Thoracic aorta (tissue), 2 donors: ENCODE measurements at regions not wholly inside any gene's neighbourhood (a gene's known extent, or its start where the extent isn't known, plus 50 kb on each side); places are given as distances from the start of the nearest gene placed in this dataset.

Experiments
- ATAC-seq: fragments of 150-250 bp; one replicate; pipeline ENCODE4 v1.8.0; 2017; ENCODE audit warnings: low read depth; ENCODE audit not compliant: insufficient number of reproducible peaks, low FRiP score
- DNase-seq: peaks from one replicate; pipeline ENCODE4 v3.0.0-alpha.2; 2020; ENCODE audit warnings: low spot score
- H3K27ac ChIP-seq, 2 donors: fragments of 200-600 bp; sonication (generic); 1 replicate in 1 of 2; 2 replicates in 1 of 2; pipeline ENCODE4 v1.5.1; 2016; ENCODE audit warnings: mild to moderate bottlenecking in 2 of 2, moderate library complexity in 2 of 2
- H3K27me3 ChIP-seq: fragments of 200-600 bp; sonication (generic); replicated peaks from 2 replicates; pipeline ENCODE4 v1.6.0; 2016; ENCODE audit warnings: mild to moderate bottlenecking; ENCODE audit not compliant: insufficient read depth
- H3K36me3 ChIP-seq: fragments of 200-600 bp; sonication (generic); one replicate; pipeline ENCODE4 v1.5.1; 2016
- H3K4me1 ChIP-seq, 2 donors: fragments of 200-600 bp; sonication (generic); 1 replicate in 1 of 2; 2 replicates in 1 of 2; pipeline versions ENCODE4 v1.5.1 to v1.6.0; 2016; ENCODE audit warnings: low read depth in 2 of 2, mild to moderate bottlenecking in 1 of 2; ENCODE audit not compliant: control insufficient read depth in 1 of 2
- H3K4me3 ChIP-seq: fragments of 200-600 bp; sonication (generic); 2 replicates; pipeline ENCODE4 v1.5.1; 2016; ENCODE audit warnings: mild to moderate bottlenecking
- H3K9me3 ChIP-seq: fragments of 200-600 bp; sonication (generic); 2 replicates; pipeline ENCODE4 v1.5.1; 2016
- CTCF ChIP-seq: fragments of 200-600 bp; sonication (generic); IDR thresholded peaks from one replicate; pipeline ENCODE4 v1.5.1; 2019; ENCODE audit warnings: antibody characterized with exemption

DNA sequence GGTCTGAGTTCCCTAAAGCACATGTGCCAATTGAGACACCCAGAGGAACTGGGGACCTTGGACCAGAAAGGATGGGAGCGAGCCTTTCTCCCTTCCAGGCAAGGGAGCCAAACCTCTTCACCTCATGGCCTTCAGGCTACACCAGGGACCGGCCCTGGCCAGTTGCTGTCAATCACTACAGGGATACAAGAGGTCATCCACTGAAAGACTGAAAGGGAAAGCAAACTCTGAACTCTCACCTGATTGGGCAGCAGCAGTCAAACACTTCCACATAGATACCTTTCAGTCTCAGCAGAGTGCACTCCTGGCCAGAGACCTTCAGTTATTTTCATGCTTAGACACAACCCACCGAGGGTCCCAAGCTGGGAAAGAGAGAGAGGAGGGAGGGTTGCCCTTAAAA lies 1956.0 kb upstream of the LRRTM1 start:
- no peak overlapping the region for H3K27ac ChIP-seq
- H3K9me3 ChIP-seq: no peaks in the 10 kb centered on the region
- no peak for TF ChIP-seq CTCF
- no peaks in the 10 kb centered on the region for H3K36me3 ChIP-seq
- H3K27me3 ChIP-seq: no peaks in the 10 kb centered on the region
- H3K4me3 ChIP-seq: no peak overlapping the region
- no peak for DNase-seq
- ATAC-seq: no peak
- no peaks in the 10 kb centered on the region for H3K4me1 ChIP-seq

DNA sequence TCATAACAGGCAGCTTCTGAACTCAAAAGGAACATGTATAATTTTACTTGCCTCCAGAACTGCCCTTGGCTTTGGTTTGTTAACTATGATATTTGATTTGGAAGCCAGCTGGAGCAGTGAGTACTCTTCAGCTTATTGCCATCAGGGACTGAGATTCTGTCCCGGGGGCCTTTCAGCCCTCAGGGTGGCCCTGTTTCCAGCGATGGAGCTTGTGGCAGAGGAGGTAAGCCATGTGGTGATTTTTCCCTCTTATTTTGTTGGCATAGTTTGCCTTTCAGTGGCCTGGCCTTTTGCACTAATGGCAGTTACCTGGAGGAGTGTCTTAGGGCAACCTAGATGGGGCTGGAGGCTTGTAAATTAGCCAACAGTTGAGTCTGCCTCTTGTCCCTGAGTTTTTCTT lies 1955.0 kb upstream of the LRRTM1 start:
- no peaks in the 10 kb centered on the region for H3K27me3 ChIP-seq
- H3K36me3 ChIP-seq: no peaks in the 10 kb centered on the region
- H3K4me3 ChIP-seq: no peak overlapping the region
- H3K9me3 ChIP-seq: no peaks in the 10 kb centered on the region
- no peaks in the 10 kb centered on the region for H3K4me1 ChIP-seq
- no peak for DNase-seq
- ATAC-seq: no peak
- no peak overlapping the region for H3K27ac ChIP-seq
- no peak for TF ChIP-seq CTCF

- H3K4me1 ChIP-seq: no peaks in the 10 kb centered on the region
- ATAC-seq: no peak
- no peak for DNase-seq
- no peaks in the 10 kb centered on the region for H3K27me3 ChIP-seq
- no peak overlapping the region for H3K4me3 ChIP-seq
- no peak for TF ChIP-seq CTCF
- H3K36me3 ChIP-seq: no peaks in the 10 kb centered on the region
- H3K27ac ChIP-seq: no peak overlapping the region
- no peaks in the 10 kb centered on the region for H3K9me3 ChIP-seq
Measured at GRCh38 chr2:82257796-82258555, 1953.4 kb upstream of the LRRTM1 start.

DNA sequence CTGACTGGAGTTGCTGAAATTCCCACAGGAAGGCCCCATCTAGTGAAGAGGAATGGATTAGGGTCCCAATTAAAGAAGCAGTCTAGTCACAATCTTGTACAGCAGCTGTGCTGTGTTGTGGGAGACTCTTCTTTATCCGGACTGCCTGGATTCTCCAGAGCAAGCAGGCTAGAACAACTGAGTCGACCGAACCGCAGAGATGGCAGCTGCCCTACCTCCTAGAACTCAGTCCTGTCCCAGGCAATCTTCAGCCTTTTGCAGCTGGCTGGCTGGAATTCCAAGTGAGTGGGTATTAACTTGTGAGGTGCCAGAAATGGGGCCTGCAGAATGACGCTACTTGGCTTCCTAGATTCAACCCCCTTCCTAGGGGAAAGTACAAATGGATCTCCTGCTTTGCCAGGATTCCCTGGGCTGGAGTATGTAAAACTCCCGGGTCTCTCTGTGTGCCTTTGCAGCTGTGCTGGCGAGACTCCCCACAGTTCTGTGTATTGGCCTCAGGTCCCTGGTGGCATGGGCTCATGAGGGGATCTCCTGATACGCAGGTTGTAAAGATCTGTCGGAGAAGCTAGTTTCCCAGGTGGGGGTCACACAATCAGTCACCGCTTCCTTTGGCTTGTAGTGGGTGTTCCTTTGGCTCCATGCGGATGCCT lies 1952.6 kb upstream of the LRRTM1 start:
- ATAC-seq (no peak), DNase-seq (no peak)
- Histone ChIP-seq H3K27me3 (no peaks in the 10 kb centered on the region), H3K9me3 (no peaks in the 10 kb centered on the region), H3K36me3 (no peaks in the 10 kb centered on the region), H3K4me3 (no peak overlapping the region), H3K4me1 (no peaks in the 10 kb centered on the region), H3K27ac (no peak overlapping the region)
- no peak for TF ChIP-seq CTCF

DNA sequence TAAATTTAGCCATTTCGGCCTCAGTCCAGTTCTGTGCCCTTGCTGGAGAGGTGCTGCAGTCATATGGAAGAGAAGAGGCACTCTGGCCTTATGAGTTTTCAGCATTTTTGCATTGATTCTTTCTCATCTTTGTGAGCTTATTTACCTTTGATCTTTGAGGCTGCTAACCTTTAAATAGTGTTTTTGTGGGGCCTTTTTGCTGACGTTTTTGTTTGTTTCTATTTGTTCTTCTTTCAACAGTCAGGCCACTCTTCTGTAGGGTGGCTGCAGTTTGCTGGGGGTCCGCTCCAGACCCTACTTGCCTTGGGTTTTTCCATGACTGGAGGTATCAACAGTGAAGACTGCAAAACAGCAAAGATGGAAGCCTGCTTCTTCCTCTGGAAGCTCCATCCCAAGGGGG lies 1951.7 kb upstream of the LRRTM1 start:
- no peaks in the 10 kb centered on the region for H3K27me3 ChIP-seq
- H3K4me3 ChIP-seq: no peak overlapping the region
- no peak for TF ChIP-seq CTCF
- no peaks in the 10 kb centered on the region for H3K4me1 ChIP-seq
- DNase-seq (no peak), ATAC-seq (no peak)
- H3K27ac ChIP-seq: no peak overlapping the region
- no peaks in the 10 kb centered on the region for H3K36me3 ChIP-seq
- H3K9me3 ChIP-seq: no peaks in the 10 kb centered on the region
